ENCODE measurements at regions not wholly inside any gene's neighbourhood (a gene's known extent, or its start where the extent isn't known, plus 50 kb on each side); places are given as distances from the start of the nearest gene placed in this dataset.

GRCh38 chr9:87387351-87388011, 110.2 kb upstream of the DAPK1 start:
- TF ChIP-seq EZH2 (IDR thresholded peaks at IDR 0.05; ENCODE audit: insufficient read depth, poor library complexity, severe bottlenecking) (no peak), EZH2phosphoT487 (IDR thresholded peaks at IDR 0.05; ENCODE audit: insufficient read depth, low read depth) (no peak)
